ENCODE measurements at regions not wholly inside any gene's neighbourhood (a gene's known extent, or its start where the extent isn't known, plus 50 kb on each side); places are given as distances from the start of the nearest gene placed in this dataset.

DNA sequence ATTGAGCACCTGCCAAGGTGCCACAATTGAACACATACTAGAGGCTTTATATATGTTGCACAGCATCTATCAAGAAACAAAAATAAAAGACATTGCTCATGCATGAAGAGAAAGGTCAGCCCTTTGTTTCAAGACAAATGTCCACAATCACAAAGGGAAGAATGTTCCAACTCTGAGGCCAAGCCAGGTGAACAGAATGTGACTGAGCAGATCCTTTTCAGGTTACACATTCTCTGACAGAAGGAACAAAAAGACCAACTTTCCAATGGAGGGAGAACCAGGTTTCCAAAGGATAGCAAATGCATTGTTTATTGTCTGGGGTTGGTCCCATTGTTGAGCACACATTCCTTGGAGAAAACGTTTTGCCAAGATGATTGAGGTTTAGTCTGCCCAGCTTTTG is 50.2 kb upstream of the FAM174B start:
- TF ChIP-seq, protein P1, sequence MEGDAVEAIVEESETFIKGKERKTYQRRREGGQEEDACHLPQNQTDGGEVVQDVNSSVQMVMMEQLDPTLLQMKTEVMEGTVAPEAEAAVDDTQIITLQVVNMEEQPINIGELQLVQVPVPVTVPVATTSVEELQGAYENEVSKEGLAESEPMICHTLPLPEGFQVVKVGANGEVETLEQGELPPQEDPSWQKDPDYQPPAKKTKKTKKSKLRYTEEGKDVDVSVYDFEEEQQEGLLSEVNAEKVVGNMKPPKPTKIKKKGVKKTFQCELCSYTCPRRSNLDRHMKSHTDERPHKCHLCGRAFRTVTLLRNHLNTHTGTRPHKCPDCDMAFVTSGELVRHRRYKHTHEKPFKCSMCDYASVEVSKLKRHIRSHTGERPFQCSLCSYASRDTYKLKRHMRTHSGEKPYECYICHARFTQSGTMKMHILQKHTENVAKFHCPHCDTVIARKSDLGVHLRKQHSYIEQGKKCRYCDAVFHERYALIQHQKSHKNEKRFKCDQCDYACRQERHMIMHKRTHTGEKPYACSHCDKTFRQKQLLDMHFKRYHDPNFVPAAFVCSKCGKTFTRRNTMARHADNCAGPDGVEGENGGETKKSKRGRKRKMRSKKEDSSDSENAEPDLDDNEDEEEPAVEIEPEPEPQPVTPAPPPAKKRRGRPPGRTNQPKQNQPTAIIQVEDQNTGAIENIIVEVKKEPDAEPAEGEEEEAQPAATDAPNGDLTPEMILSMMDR (IDR thresholded peaks at IDR 0.05; ENCODE audit: insufficient read depth, low read length) = no peak
- DNase-seq (ENCODE audit: low read depth) = no peak
- no peak overlapping the region for H3K4me3 ChIP-seq (ENCODE audit: low read depth, low read length)

DNA sequence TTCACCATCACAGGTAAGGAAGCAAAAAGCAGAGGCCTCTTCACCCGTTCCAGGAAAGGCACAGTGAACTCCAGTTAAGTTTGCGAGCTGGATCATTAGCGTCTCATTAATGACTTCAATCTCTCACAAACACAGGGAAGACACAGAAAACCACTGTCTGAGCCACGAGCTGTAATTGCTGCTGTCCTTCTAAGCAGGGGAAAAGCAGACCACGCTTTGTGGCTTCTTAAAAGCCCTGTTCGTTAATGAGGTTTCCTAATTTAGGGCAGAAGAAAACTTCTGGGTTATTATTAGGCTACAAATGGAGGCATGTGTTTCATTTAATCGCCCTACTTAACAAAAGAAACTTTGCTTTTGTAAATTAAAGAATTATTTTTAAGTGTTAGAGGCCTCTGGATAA is 50.6 kb upstream of the FAM174B start:
- DNase-seq (ENCODE audit: low read depth) = no peak
- TF ChIP-seq, protein P1 (IDR thresholded peaks at IDR 0.05; ENCODE audit: insufficient read depth, low read length) = no peak
- H3K4me3 ChIP-seq (ENCODE audit: low read depth, low read length) = no peak overlapping the region

DNA sequence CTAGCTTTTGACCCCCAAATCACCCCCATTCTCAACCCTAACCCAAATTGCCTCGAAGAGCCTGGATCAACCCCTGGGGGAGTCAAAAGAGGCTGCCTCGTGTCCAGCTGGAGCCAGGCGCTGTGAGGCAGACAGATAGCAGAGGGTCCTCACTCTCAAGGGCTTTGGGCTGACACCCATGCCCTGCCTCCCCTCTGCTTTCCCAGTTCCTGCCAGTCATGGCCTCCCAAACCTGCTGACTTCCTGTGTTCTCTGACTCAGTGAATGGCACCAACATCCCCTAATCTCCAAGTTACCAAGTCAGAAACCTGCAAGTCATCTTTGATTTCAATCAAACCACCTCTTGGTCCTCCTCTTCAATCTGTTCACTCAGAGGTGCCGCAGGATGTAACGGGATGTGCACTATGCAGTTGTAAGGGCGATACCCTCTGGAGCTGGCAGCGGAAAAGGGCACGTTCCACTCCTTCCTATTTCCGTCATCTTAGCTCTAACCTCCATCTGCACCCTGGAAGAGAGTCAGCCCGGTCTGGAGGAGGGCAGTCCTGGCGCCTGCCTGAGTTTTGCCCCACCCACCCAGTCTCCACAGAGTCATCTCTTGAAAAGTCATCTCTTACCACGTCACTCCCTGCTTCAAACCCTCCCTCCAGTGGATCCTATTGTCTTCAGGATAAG is 52.4 kb upstream of the FAM174B start:
- H3K4me3 ChIP-seq (ENCODE audit: low read depth, low read length) = no peak overlapping the region
- DNase-seq (ENCODE audit: low read depth) = no peak
- TF ChIP-seq, protein P1 (IDR thresholded peaks at IDR 0.05; ENCODE audit: insufficient read depth, low read length) = no peak

DNA sequence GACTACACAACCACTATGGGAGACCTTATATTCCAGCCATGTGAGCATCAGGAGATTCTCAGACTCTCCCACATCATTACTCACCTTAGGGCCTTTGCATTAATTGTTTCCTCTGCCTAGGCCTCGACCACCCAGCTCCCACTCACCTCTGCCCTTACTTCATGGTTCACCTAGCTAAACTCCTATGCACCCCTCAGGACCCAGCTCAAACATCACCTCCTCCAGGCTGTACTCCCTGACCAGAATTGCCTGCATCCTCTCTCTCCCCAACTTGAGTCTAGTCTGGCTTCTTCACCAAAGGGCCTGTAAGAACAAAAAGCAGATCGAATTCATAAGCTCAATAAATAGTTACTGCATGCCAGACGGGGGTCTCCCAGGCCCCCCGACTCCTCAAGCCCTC is 53.1 kb upstream of the FAM174B start:
- no peak overlapping the region for H3K4me3 ChIP-seq (ENCODE audit: low read depth, low read length)
- no peak for DNase-seq (ENCODE audit: low read depth)
- TF ChIP-seq, protein P1 (IDR thresholded peaks at IDR 0.05; ENCODE audit: insufficient read depth, low read length) = no peak

DNA sequence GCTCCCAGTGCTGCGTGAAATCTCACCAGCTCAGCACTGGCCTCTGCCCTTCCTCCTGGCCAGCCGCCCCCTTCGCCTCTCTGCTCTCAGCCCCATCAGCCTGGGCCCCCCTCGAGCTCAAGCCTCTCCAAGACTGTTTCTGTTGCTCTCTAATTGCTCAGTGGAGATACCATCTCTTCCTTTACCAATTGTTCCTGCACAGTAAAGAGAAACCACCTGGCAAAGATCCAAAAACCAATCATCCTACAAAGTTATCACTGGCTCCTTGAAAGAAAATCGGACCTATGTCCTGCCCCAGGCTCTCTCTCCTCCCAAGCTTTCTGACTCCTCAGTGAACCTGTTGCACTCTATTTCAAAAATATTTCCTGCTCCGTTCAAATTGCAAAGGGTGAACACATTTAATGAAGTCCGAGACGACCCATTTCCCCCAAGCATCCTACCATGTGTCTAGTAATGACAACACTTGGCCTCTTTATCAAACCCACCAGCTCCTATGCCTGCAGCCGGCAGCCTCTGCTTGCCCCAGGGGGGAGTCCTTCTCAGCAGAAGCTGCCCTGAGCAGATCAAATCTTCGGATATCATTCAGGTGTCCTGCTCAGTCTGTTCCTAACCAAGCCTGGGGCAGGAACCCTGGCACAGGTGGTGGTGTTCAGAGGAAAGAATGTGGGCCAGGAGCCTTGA is 53.7 kb upstream of the FAM174B start:
- DNase-seq (ENCODE audit: low read depth) = peak; percentile 6
- H3K4me3 ChIP-seq (ENCODE audit: low read depth, low read length) = no peak overlapping the region
- TF ChIP-seq, protein P1 (IDR thresholded peaks at IDR 0.05; ENCODE audit: insufficient read depth, low read length) = no peak

DNA sequence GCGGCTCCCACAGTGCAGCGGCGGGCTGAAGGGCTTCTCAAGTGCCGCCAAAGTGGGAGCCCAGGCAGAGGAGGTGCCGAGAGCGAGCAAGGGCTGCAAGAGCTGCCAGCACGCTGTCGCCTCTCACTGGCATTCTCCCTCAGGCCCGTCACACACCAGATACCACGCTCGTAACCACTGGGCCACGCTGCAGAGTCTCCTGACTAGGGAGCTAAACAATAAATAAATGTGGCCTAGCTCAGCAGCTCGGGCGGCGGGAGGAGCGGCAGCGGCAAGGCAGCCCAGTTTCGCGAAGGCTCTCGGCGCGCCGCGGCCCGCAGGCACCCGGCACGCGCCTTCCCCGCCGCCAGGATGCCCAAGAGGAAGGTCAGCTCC is 55.9 kb upstream of the FAM174B start:
- no peak for DNase-seq (ENCODE audit: low read depth)
- H3K4me3 ChIP-seq (ENCODE audit: low read depth, low read length) = no peak overlapping the region
- TF ChIP-seq, protein P1 (IDR thresholded peaks at IDR 0.05; ENCODE audit: insufficient read depth, low read length) = no peak

All from fibroblast of the aortic adventitia (primary cell).